Neural progenitor cell (in vitro differentiated cells): ENCODE measurements at regions not wholly inside any gene's neighbourhood (a gene's known extent, or its start where the extent isn't known, plus 50 kb on each side); places are given as distances from the start of the nearest gene placed in this dataset.

Source experiments
- DNase-seq: peaks from one replicate; pipeline ENCODE4 v3.0.0-alpha.2; 2016; ENCODE audit warnings: low spot score
- H2AFZ ChIP-seq: fragments of 200-600 bp; sonication (generic); replicated peaks from 2 replicates; pipeline ENCODE4 v1.6.1; 2016; ENCODE audit warnings: antibody characterized with exemption
- H3F3A ChIP-seq: fragments of 200-600 bp; sonication (generic); 2 replicates; pipeline ENCODE4 v1.6.1; 2016; ENCODE audit warnings: antibody characterized with exemption, low read depth
- H3K27ac ChIP-seq: fragments of 200-600 bp; sonication (generic); 2 replicates; pipeline ENCODE4 v1.5.1; 2016; ENCODE audit warnings: mild to moderate bottlenecking
- H3K27me3 ChIP-seq: fragments of 200-600 bp; sonication (generic); 2 replicates; pipeline ENCODE4 v1.6.1; 2016; ENCODE audit warnings: mild to moderate bottlenecking, moderate library complexity
- H3K36me3 ChIP-seq: fragments of 200-600 bp; sonication (generic); 2 replicates; pipeline ENCODE4 v1.5.1; 2016
- H3K4me1 ChIP-seq: fragments of 200-600 bp; sonication (generic); 2 replicates; pipeline ENCODE4 v1.6.1; 2016; ENCODE audit warnings: mixed run types
- H3K4me2 ChIP-seq: fragments of 200-600 bp; sonication (generic); 2 replicates; pipeline ENCODE4 v1.6.1; 2016
- H3K4me3 ChIP-seq: fragments of 200-600 bp; sonication (generic); 2 replicates; pipeline ENCODE4 v1.5.1; 2016
- H3K79me2 ChIP-seq: fragments of 200-600 bp; sonication (generic); 2 replicates; pipeline ENCODE4 v1.6.1; 2016; ENCODE audit warnings: low read depth
- H3K9ac ChIP-seq: fragments of 200-600 bp; sonication (generic); 2 replicates; pipeline ENCODE4 v1.6.1; 2016
- H3K9me3 ChIP-seq: fragments of 200-600 bp; sonication (generic); 2 replicates; pipeline ENCODE4 v1.5.1; 2016; ENCODE audit warnings: low read depth
- H4K20me1 ChIP-seq: fragments of 200-600 bp; sonication (generic); 2 replicates; pipeline ENCODE4 v1.6.1; 2016; ENCODE audit warnings: low read depth
- H3K27ac Mint-ChIP-seq: 3 replicates; pipeline ENCODE4 v1.8.0; 2021; ENCODE audit warnings: mixed read lengths
- H3K27me3 Mint-ChIP-seq: 2 replicates; pipeline ENCODE4 v1.8.0; 2022; ENCODE audit warnings: low read depth, mild to moderate bottlenecking, inconsistent platforms, moderate library complexity, mixed read lengths; ENCODE audit not compliant: insufficient read depth
- H3K36me3 Mint-ChIP-seq: 3 replicates; pipeline ENCODE4 v1.8.0; 2021; ENCODE audit warnings: mixed read lengths
- H3K4me1 Mint-ChIP-seq: 3 replicates; pipeline ENCODE4 v1.8.0; 2021; ENCODE audit warnings: mixed read lengths
- H3K4me3 Mint-ChIP-seq: 3 replicates; pipeline ENCODE4 v1.8.0; 2021; ENCODE audit warnings: mild to moderate bottlenecking, moderate library complexity, mixed read lengths
- H3K9me3 Mint-ChIP-seq: 3 replicates; pipeline ENCODE4 v1.8.0; 2020; ENCODE audit warnings: mixed read lengths
- EZH2 ChIP-seq: fragments of 200-600 bp; sonication (generic); IDR thresholded peaks from 2 replicates; pipeline ENCODE4 v1.6.1; 2017; ENCODE audit warnings: antibody characterized with exemption, mild to moderate bottlenecking, moderate library complexity
- EZH2phosphoT487 ChIP-seq: fragments of 200-600 bp; sonication (generic); IDR thresholded peaks from 2 replicates; pipeline ENCODE4 v1.6.1; 2017; ENCODE audit warnings: antibody characterized with exemption
- TF ChIP-seq, protein P1 (sequence below): fragments of 200-600 bp; sonication (generic); IDR thresholded peaks from 2 replicates; pipeline ENCODE4 v1.5.1; 2017; ENCODE audit warnings: antibody characterized with exemption, mild to moderate bottlenecking

DNA sequence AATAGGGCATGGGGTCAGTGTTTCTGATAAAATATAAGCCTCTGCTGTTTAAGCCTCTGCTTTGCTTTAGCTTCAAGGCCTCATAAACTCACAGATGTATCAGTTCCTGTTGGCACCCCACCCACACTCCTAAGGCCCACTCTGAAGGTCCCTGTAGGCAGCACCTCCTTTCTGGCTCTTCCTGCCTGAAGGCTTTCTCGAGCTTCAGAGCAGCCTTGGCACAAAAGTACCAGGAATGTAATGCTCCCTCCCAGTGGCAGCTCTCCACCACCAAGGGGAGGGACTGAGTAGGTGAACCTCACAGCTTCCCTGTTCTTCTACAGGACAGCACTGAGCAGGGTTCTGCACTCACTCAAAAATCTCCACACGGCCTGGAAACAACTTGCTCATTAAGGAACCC is 102.2 kb downstream of the ABHD5 start:
- no peak for DNase-seq

GRCh38 chr3:43793648-43794372 is 103.1 kb downstream of the ABHD5 start:
- H3K4me1 ChIP-seq: no peaks in the 10 kb centered on the region
- Mint-ChIP-seq H3K4me3 (no peak overlapping the region), H3K4me1 (no peaks in the 10 kb centered on the region), H3K9me3 (peaks cover 3% of the 10 kb centered on the region), H3K36me3 (no peaks in the 10 kb centered on the region), H3K27ac (no peak overlapping the region), H3K27me3 (peaks cover 5% of the 10 kb centered on the region)
- H3K4me3 ChIP-seq: no peak overlapping the region
- no peaks in the 10 kb centered on the region for H3K79me2 ChIP-seq
- H3K9ac ChIP-seq: no peak overlapping the region
- DNase-seq: no peak
- H3F3A ChIP-seq: no peaks in the 10 kb centered on the region
- no peaks in the 10 kb centered on the region for H3K27me3 ChIP-seq
- TF ChIP-seq EZH2phosphoT487: no peak
- TF ChIP-seq, protein P1, sequence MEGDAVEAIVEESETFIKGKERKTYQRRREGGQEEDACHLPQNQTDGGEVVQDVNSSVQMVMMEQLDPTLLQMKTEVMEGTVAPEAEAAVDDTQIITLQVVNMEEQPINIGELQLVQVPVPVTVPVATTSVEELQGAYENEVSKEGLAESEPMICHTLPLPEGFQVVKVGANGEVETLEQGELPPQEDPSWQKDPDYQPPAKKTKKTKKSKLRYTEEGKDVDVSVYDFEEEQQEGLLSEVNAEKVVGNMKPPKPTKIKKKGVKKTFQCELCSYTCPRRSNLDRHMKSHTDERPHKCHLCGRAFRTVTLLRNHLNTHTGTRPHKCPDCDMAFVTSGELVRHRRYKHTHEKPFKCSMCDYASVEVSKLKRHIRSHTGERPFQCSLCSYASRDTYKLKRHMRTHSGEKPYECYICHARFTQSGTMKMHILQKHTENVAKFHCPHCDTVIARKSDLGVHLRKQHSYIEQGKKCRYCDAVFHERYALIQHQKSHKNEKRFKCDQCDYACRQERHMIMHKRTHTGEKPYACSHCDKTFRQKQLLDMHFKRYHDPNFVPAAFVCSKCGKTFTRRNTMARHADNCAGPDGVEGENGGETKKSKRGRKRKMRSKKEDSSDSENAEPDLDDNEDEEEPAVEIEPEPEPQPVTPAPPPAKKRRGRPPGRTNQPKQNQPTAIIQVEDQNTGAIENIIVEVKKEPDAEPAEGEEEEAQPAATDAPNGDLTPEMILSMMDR: no peak
- no peak for TF ChIP-seq EZH2
- no peak overlapping the region for H3K27ac ChIP-seq
- H3K9me3 ChIP-seq: no peaks in the 10 kb centered on the region
- H3K36me3 ChIP-seq: no peaks in the 10 kb centered on the region
- no peak overlapping the region for H3K4me2 ChIP-seq
- no peak overlapping the region for H2AFZ ChIP-seq
- no peaks in the 10 kb centered on the region for H4K20me1 ChIP-seq

More for the DNA sequence above, 102.2 kb downstream of the ABHD5 start:
- Histone ChIP-seq H3K4me3 (no peak overlapping the region), H3K4me2 (no peak overlapping the region), H3K27ac (no peak overlapping the region), H3K4me1 (no peaks in the 10 kb centered on the region), H3K36me3 (no peaks in the 10 kb centered on the region), H3F3A (no peaks in the 10 kb centered on the region), H3K9ac (no peak overlapping the region), H2AFZ (no peak overlapping the region), H3K27me3 (no peaks in the 10 kb centered on the region), H3K79me2 (no peaks in the 10 kb centered on the region), H3K9me3 (no peaks in the 10 kb centered on the region), H4K20me1 (no peaks in the 10 kb centered on the region)
- H3K27ac Mint-ChIP-seq: no peak overlapping the region
- peaks cover 5% of the 10 kb centered on the region for H3K27me3 Mint-ChIP-seq
- H3K4me3 Mint-ChIP-seq: no peak overlapping the region
- H3K9me3 Mint-ChIP-seq: no peaks in the 10 kb centered on the region
- TF ChIP-seq, protein P1: no peak
- TF ChIP-seq EZH2: no peak
- no peak for TF ChIP-seq EZH2phosphoT487
- no peaks in the 10 kb centered on the region for H3K4me1 Mint-ChIP-seq
- no peaks in the 10 kb centered on the region for H3K36me3 Mint-ChIP-seq

DNA sequence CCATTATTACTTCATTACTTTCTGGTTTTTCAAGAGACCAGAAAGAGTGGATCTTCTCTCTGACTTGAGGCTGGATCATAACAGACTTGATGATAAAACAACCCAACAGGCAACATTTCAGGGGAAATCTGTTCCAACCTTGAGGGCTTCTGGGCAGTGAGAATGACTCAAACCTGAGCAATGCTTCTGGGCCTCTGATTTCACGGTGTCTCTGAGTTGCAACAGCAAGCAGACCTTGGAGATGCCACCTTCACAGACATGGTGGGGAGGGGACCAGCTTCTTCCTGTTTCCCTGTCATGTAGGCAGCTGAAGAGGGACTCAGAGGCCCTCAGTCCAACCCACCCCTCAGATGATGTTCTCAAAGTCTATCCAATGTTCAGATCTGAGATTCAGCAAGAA is 104.0 kb downstream of the ABHD5 start:
- no peaks in the 10 kb centered on the region for H3K36me3 ChIP-seq
- TF ChIP-seq EZH2phosphoT487 (no peak), EZH2 (no peak)
- TF ChIP-seq, protein P1: no peak
- Mint-ChIP-seq H3K27me3 (peaks cover 5% of the 10 kb centered on the region), H3K36me3 (no peaks in the 10 kb centered on the region), H3K4me3 (no peak overlapping the region), H3K27ac (no peak overlapping the region), H3K9me3 (peaks cover 3% of the 10 kb centered on the region), H3K4me1 (peaks cover 1% of the 10 kb centered on the region)
- DNase-seq: no peak
- H4K20me1 ChIP-seq: no peaks in the 10 kb centered on the region
- H3K4me2 ChIP-seq: no peak overlapping the region
- H3F3A ChIP-seq: peaks cover 3% of the 10 kb centered on the region
- no peaks in the 10 kb centered on the region for H3K9me3 ChIP-seq
- H3K4me3 ChIP-seq: no peak overlapping the region
- H3K79me2 ChIP-seq: no peaks in the 10 kb centered on the region
- no peak overlapping the region for H2AFZ ChIP-seq
- H3K4me1 ChIP-seq: peaks cover 8% of the 10 kb centered on the region
- H3K27ac ChIP-seq: no peak overlapping the region
- no peaks in the 10 kb centered on the region for H3K27me3 ChIP-seq
- no peak overlapping the region for H3K9ac ChIP-seq
